PFSK-1 (cell line): ENCODE measurements at regions not wholly inside any gene's neighbourhood (a gene's known extent, or its start where the extent isn't known, plus 50 kb on each side); places are given as distances from the start of the nearest gene placed in this dataset.

ENCODE experiments used
- POLR2AphosphoS5 ChIP-seq: IDR thresholded peaks from 2 replicates; pipeline ENCODE4 v1.6.1; 2012; ENCODE audit warnings: low read depth, mild to moderate bottlenecking, control low read depth, low read length, moderate library complexity
- SIN3A ChIP-seq: IDR thresholded peaks from 2 replicates; pipeline ENCODE4 v1.6.1; 2012; ENCODE audit warnings: mild to moderate bottlenecking, low read length, moderate library complexity, borderline replicate concordance; ENCODE audit not compliant: insufficient read depth
- TAF1 ChIP-seq: IDR thresholded peaks from 2 replicates; pipeline ENCODE4 v1.6.1; 2012; ENCODE audit warnings: low read length, control low read depth, borderline replicate concordance; ENCODE audit not compliant: insufficient read depth
- TF ChIP-seq, protein P1 (sequence below), 2 experiments: IDR thresholded peaks; 2 replicates each; pipeline versions ENCODE4 v1.6.1 to v1.8.0; 2011 to 2012; ENCODE audit warnings: low read depth in 2 of 2, low read length in 2 of 2, control low read depth in 1 of 2, inconsistent platforms in 1 of 2, mild to moderate bottlenecking in 1 of 2, moderate library complexity in 1 of 2; ENCODE audit not compliant: insufficient read depth in 1 of 2

DNA sequence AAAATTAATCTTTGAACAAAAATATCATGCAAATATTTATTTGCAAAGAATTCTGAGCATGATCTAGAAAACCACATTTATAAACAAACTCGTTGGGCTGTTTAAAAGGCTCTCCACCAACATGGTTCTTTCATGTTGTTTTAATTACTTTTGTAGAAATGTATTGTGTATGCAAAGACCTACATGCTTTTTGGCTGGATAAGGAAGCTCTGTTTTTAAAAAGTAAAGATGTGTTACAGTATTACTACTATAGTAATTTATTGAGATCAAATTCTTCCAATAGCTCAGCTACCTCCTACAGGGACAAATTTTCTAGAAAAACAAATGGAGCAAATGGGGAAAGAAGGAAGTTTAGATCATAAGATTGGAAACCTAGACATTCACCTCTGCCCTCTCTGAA lies 177.5 kb upstream of the TTC29 start:
- TF ChIP-seq POLR2AphosphoS5 (no peak), TAF1 (no peak), SIN3A (no peak)
- TF ChIP-seq, protein P1, sequence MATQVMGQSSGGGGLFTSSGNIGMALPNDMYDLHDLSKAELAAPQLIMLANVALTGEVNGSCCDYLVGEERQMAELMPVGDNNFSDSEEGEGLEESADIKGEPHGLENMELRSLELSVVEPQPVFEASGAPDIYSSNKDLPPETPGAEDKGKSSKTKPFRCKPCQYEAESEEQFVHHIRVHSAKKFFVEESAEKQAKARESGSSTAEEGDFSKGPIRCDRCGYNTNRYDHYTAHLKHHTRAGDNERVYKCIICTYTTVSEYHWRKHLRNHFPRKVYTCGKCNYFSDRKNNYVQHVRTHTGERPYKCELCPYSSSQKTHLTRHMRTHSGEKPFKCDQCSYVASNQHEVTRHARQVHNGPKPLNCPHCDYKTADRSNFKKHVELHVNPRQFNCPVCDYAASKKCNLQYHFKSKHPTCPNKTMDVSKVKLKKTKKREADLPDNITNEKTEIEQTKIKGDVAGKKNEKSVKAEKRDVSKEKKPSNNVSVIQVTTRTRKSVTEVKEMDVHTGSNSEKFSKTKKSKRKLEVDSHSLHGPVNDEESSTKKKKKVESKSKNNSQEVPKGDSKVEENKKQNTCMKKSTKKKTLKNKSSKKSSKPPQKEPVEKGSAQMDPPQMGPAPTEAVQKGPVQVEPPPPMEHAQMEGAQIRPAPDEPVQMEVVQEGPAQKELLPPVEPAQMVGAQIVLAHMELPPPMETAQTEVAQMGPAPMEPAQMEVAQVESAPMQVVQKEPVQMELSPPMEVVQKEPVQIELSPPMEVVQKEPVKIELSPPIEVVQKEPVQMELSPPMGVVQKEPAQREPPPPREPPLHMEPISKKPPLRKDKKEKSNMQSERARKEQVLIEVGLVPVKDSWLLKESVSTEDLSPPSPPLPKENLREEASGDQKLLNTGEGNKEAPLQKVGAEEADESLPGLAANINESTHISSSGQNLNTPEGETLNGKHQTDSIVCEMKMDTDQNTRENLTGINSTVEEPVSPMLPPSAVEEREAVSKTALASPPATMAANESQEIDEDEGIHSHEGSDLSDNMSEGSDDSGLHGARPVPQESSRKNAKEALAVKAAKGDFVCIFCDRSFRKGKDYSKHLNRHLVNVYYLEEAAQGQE (IDR thresholded peaks at IDR 0.05; ENCODE audit: insufficient read depth in 1 of 2, low read depth in 2 of 2, low read length in 2 of 2) = no peak
